ENCODE measurements at regions not wholly inside any gene's neighbourhood (a gene's known extent, or its start where the extent isn't known, plus 50 kb on each side); places are given as distances from the start of the nearest gene placed in this dataset.
"Not testable (repeated sequence)": the region's sequence is repeated elsewhere in the genome, so short reads cannot be mapped to it uniquely, and the experiment has no call there.

- Histone ChIP-seq H3K9me3 (ENCODE audit: control insufficient read depth, low read length) (no peaks in the 10 kb centered on the region), H3K36me3 (ENCODE audit: control insufficient read depth, insufficient read depth, low read length, severe bottlenecking) (no peaks in the 10 kb centered on the region), H3K27me3 (replicated peaks; ENCODE audit: control insufficient read depth, insufficient read depth, low read length) (no peaks in the 10 kb centered on the region), H3K4me1 (ENCODE audit: control insufficient read depth, insufficient read depth, low read length) (peaks cover 10% of the 10 kb centered on the region), H3K4me3 (ENCODE audit: low read length) (no peak overlapping the region), H3K9ac (ENCODE audit: low read length) (no peak overlapping the region)
- no peak for DNase-seq (ENCODE audit: low read depth)
Observed at GRCh38 chr1:172717722-172718465, 59.0 kb downstream of the FASLG start.

- peak overlapping the region; percentile 5 for H3K9ac ChIP-seq (ENCODE audit: low read length)
- no peaks in the 10 kb centered on the region for H3K36me3 ChIP-seq (ENCODE audit: control insufficient read depth, insufficient read depth, low read length, severe bottlenecking)
- H3K4me1 ChIP-seq (ENCODE audit: control insufficient read depth, insufficient read depth, low read length): peaks cover 10% of the 10 kb centered on the region
- peak; percentile 32 for DNase-seq (ENCODE audit: low read depth)
- H3K27me3 ChIP-seq (replicated peaks; ENCODE audit: control insufficient read depth, insufficient read depth, low read length): no peaks in the 10 kb centered on the region
- H3K4me3 ChIP-seq (ENCODE audit: low read length): peak overlapping the region; percentile 33
- H3K9me3 ChIP-seq (ENCODE audit: control insufficient read depth, low read length): no peaks in the 10 kb centered on the region
Observed at GRCh38 chr1:172719066-172719627, 60.2 kb downstream of the FASLG start.

- Histone ChIP-seq H3K36me3 (ENCODE audit: control insufficient read depth, insufficient read depth, low read length, severe bottlenecking) (no peaks in the 10 kb centered on the region), H3K9me3 (ENCODE audit: control insufficient read depth, low read length) (no peaks in the 10 kb centered on the region), H3K4me3 (ENCODE audit: low read length) (peak overlapping the region; percentile 33), H3K4me1 (ENCODE audit: control insufficient read depth, insufficient read depth, low read length) (peaks cover 10% of the 10 kb centered on the region), H3K27me3 (replicated peaks; ENCODE audit: control insufficient read depth, insufficient read depth, low read length) (no peaks in the 10 kb centered on the region), H3K9ac (ENCODE audit: low read length) (peak overlapping the region; percentile 5)
- DNase-seq (ENCODE audit: low read depth): peak; percentile 78
Observed at GRCh38 chr1:172719694-172720138, 60.8 kb downstream of the FASLG start.

DNA sequence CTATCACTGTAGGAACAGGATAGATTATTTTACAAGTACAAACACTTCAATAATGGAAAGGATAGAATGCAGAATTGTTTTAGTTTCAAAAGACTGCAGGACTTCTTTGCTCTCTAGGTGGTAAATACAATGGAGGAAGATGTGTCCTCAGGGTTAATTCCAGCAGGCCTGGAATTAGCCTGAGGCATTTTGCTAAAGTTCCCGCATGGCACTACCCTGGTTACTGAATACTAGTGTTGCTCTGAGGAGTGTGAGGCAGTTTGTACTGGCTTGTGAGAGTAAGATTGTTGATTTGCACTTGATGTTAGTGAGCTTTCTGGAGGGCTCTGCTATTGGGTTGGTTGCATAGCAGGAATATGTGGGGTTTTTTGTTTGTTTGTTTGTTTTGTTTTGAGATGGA, 61.4 kb downstream of the FASLG start:
- no peak for DNase-seq (ENCODE audit: low read depth)
- Histone ChIP-seq H3K9ac (ENCODE audit: low read length) (no peak overlapping the region), H3K27me3 (replicated peaks; ENCODE audit: control insufficient read depth, insufficient read depth, low read length) (no peaks in the 10 kb centered on the region), H3K9me3 (ENCODE audit: control insufficient read depth, low read length) (no peaks in the 10 kb centered on the region), H3K36me3 (ENCODE audit: control insufficient read depth, insufficient read depth, low read length, severe bottlenecking) (no peaks in the 10 kb centered on the region), H3K4me1 (ENCODE audit: control insufficient read depth, insufficient read depth, low read length) (peaks cover 10% of the 10 kb centered on the region), H3K4me3 (ENCODE audit: low read length) (no peak overlapping the region)

GRCh38 chr1:172723251-172723650, 64.3 kb downstream of the FASLG start:
- Histone ChIP-seq H3K27me3 (replicated peaks; ENCODE audit: control insufficient read depth, insufficient read depth, low read length) (no peaks in the 10 kb centered on the region), H3K9me3 (ENCODE audit: control insufficient read depth, low read length) (no peaks in the 10 kb centered on the region), H3K4me3 (ENCODE audit: low read length) (no peak overlapping the region), H3K9ac (ENCODE audit: low read length) (no peak overlapping the region), H3K4me1 (ENCODE audit: control insufficient read depth, insufficient read depth, low read length) (peaks cover 10% of the 10 kb centered on the region), H3K36me3 (ENCODE audit: control insufficient read depth, insufficient read depth, low read length, severe bottlenecking) (no peaks in the 10 kb centered on the region)
- peak; percentile 61 for DNase-seq (ENCODE audit: low read depth)

DNA sequence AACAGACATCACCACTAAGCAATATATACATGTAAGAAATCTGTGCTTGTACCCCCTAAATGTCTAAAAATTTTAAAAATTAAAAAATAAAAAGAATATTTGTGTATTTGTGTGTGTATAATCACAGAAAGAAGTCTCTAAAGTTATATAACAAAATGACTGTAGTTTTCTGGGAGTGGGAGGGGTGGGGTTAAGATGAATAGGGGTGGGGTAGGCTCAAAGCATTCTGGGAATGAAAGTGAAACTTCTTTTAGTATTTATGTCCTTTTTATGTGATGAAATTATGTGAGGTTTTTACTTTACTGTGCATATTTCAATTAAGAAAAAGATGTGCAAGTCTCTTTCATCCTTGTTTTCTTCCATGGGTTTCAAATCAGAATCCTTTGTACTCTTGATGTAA, 65.3 kb downstream of the FASLG start:
- no peaks in the 10 kb centered on the region for H3K27me3 ChIP-seq (replicated peaks; ENCODE audit: control insufficient read depth, insufficient read depth, low read length)
- no peak for DNase-seq (ENCODE audit: low read depth)
- no peak overlapping the region for H3K4me3 ChIP-seq (ENCODE audit: low read length)
- H3K36me3 ChIP-seq (ENCODE audit: control insufficient read depth, insufficient read depth, low read length, severe bottlenecking): no peaks in the 10 kb centered on the region
- no peak overlapping the region for H3K9ac ChIP-seq (ENCODE audit: low read length)
- H3K4me1 ChIP-seq (ENCODE audit: control insufficient read depth, insufficient read depth, low read length): peaks cover 8% of the 10 kb centered on the region
- H3K9me3 ChIP-seq (ENCODE audit: control insufficient read depth, low read length): peaks cover under 1% of the 10 kb centered on the region

- no peak overlapping the region for H3K9ac ChIP-seq (ENCODE audit: low read length)
- H3K9me3 ChIP-seq (ENCODE audit: control insufficient read depth, low read length): peaks cover 3% of the 10 kb centered on the region
- DNase-seq (ENCODE audit: low read depth): no peak
- no peak overlapping the region for H3K4me3 ChIP-seq (ENCODE audit: low read length)
- no peaks in the 10 kb centered on the region for H3K36me3 ChIP-seq (ENCODE audit: control insufficient read depth, insufficient read depth, low read length, severe bottlenecking)
- peaks cover 5% of the 10 kb centered on the region for H3K4me1 ChIP-seq (ENCODE audit: control insufficient read depth, insufficient read depth, low read length)
- no peaks in the 10 kb centered on the region for H3K27me3 ChIP-seq (replicated peaks; ENCODE audit: control insufficient read depth, insufficient read depth, low read length)
Observed at GRCh38 chr1:172724765-172725613, 66.1 kb downstream of the FASLG start.

DNA sequence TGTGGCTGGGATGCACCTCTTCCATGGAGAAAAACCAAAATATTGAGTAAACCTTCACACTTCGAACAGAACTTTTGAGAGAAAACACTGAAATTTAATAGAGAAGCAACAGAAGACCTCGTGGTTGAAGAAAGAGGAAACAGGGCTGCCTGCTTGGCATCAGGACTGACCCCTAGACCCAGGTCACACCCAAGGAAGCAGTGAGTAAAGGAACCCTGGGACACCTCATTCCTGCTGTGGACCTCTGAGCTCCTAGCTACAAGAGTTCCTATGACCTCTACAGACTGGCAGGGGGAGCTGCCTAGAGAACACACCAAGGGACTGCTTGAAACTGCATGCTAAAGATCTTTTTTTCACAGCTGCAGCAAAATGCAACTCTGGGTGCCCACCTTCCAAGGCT, 67.8 kb downstream of the FASLG start:
- DNase-seq (ENCODE audit: low read depth): no peak
- no peak overlapping the region for H3K9ac ChIP-seq (ENCODE audit: low read length)
- H3K9me3 ChIP-seq (ENCODE audit: control insufficient read depth, low read length): peaks cover 3% of the 10 kb centered on the region
- H3K4me3 ChIP-seq (ENCODE audit: low read length): no peak overlapping the region
- no peaks in the 10 kb centered on the region for H3K4me1 ChIP-seq (ENCODE audit: control insufficient read depth, insufficient read depth, low read length)
- H3K27me3 ChIP-seq (replicated peaks; ENCODE audit: control insufficient read depth, insufficient read depth, low read length): no peaks in the 10 kb centered on the region
- no peaks in the 10 kb centered on the region for H3K36me3 ChIP-seq (ENCODE audit: control insufficient read depth, insufficient read depth, low read length, severe bottlenecking)

DNA sequence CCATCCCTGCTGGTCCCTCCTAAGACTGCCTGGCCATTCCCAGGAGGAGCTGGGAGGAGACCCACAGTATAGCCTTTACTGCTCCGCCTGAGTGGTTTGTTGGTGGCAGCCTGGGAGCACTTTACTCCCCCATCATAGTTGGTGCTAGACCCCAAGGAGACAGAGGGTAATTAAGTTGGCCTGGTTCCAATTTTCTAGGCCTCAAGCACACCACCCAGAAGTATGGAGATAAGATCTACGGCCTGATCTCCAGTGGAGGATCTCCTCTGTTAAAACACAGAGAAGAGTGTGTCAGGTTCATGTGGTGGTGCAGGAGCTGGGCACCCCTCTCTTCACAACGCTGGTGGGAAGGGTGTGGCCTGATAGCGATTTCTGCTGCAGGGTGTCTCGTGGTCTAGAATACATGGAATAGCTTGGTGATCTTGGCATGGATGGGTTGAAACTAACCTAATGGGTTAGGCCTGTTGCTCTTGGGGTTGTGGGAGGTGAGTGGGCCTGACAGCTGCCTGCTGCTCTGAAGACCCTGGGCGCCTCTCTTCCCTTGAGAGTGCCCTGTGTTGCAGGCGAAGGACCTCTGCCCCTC, 68.5 kb downstream of the FASLG start:
- Histone ChIP-seq H3K27me3 (replicated peaks; ENCODE audit: control insufficient read depth, insufficient read depth, low read length) (no peaks in the 10 kb centered on the region), H3K9ac (ENCODE audit: low read length) (no peak overlapping the region), H3K36me3 (ENCODE audit: control insufficient read depth, insufficient read depth, low read length, severe bottlenecking) (no peaks in the 10 kb centered on the region), H3K4me3 (ENCODE audit: low read length) (no peak overlapping the region), H3K4me1 (ENCODE audit: control insufficient read depth, insufficient read depth, low read length) (no peaks in the 10 kb centered on the region), H3K9me3 (ENCODE audit: control insufficient read depth, low read length) (peaks cover 3% of the 10 kb centered on the region)
- DNase-seq (ENCODE audit: low read depth): no peak

GRCh38 chr1:172727956-172728603, 69.2 kb downstream of the FASLG start:
- Histone ChIP-seq H3K4me1 (ENCODE audit: control insufficient read depth, insufficient read depth, low read length) (no peaks in the 10 kb centered on the region), H3K36me3 (ENCODE audit: control insufficient read depth, insufficient read depth, low read length, severe bottlenecking) (no peaks in the 10 kb centered on the region), H3K9ac (ENCODE audit: low read length) (no peak overlapping the region), H3K4me3 (ENCODE audit: low read length) (no peak overlapping the region), H3K9me3 (ENCODE audit: control insufficient read depth, low read length) (peaks cover 3% of the 10 kb centered on the region), H3K27me3 (replicated peaks; ENCODE audit: control insufficient read depth, insufficient read depth, low read length) (no peaks in the 10 kb centered on the region)
- DNase-seq (ENCODE audit: low read depth): no peak

DNA sequence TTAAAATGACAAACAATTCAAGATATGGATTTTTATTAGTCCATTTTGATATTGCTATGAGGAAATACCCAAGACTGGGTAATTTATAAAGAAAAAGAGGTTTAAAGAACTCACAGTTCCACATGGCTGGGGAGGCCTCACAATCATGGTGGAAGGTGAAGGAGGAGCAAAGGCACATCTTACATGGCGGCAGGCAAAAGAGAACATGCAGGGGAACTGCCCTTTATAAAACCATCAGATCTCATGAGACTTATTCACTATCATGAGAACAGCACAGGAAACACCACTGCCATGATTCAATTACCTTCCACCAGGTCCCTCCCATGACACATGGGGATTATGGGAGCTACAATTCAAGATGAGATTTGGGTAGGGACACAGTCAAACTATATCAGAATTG, 69.8 kb downstream of the FASLG start:
- H3K27me3 ChIP-seq (replicated peaks; ENCODE audit: control insufficient read depth, insufficient read depth, low read length); H3K36me3 ChIP-seq (ENCODE audit: control insufficient read depth, insufficient read depth, low read length, severe bottlenecking); H3K9me3 ChIP-seq (ENCODE audit: control insufficient read depth, low read length); DNase-seq (ENCODE audit: low read depth); H3K4me3 ChIP-seq (ENCODE audit: low read length); H3K4me1 ChIP-seq (ENCODE audit: control insufficient read depth, insufficient read depth, low read length); H3K9ac ChIP-seq (ENCODE audit: low read length): not testable (repeated sequence)

Data from adipocyte (in vitro differentiated cells).